K562 (cell line): ENCODE measurements at regions not wholly inside any gene's neighbourhood (a gene's known extent, or its start where the extent isn't known, plus 50 kb on each side); places are given as distances from the start of the nearest gene placed in this dataset.

Source experiments
- CBFA2T3 ChIP-seq: fragments of 450-650 bp; IDR thresholded peaks from 2 replicates; pipeline ENCODE4 v1.6.1; 2017
- FOSL1 ChIP-seq: fragments of 200-800 bp; sonication (Bioruptor generic); conservative IDR thresholded peaks from 2 replicates; pipeline ENCODE4 v1.6.1; 2016; ENCODE audit warnings: missing genetic modification characterization, missing compliant biosample characterization
- KAT2B ChIP-seq: IDR thresholded peaks from one replicate; pipeline ENCODE4 v1.6.1; 2012; ENCODE audit warnings: low read depth, mild to moderate bottlenecking, control low read depth, inconsistent platforms, low read length, moderate library complexity
- NR4A1 ChIP-seq, 2 experiments: fragments of 250-450 bp in 1 of 2; fragments of 450-650 bp in 1 of 2; sonication (Bioruptor Pico) in 1 of 2; IDR thresholded peaks; 2 replicates each; pipeline versions ENCODE4 v1.4.0 to v1.6.1; 2016 to 2020; ENCODE audit warnings: mild to moderate bottlenecking in 2 of 2, missing compliant biosample characterization in 1 of 2, missing genetic modification characterization in 1 of 2, moderate library complexity in 1 of 2
- RFX5 ChIP-seq: IDR thresholded peaks from 2 replicates; pipeline ENCODE4 v1.6.1; 2011; ENCODE audit warnings: low read depth, mild to moderate bottlenecking, improper control_type of control experiment, low read length
- SNRNP70 ChIP-seq: fragments of 200-400 bp; formaldehyde crosslinking; optimal IDR thresholded peaks from 2 replicates; pipeline ENCODE3; 2017; ENCODE audit warnings: low read depth, low read length
- ZC3H4 ChIP-seq: sonication (generic); formaldehyde crosslinking; IDR thresholded peaks from 2 replicates; pipeline ENCODE4 v1.9.0; 2021; ENCODE audit warnings: missing genetic modification reagents, borderline replicate concordance
- ZNF277 ChIP-seq: fragments of 250-450 bp; sonication (Bioruptor Pico); IDR thresholded peaks from 2 replicates; pipeline ENCODE4 v1.8.0; 2022; ENCODE audit warnings: inconsistent platforms, mild to moderate bottlenecking, moderate library complexity, borderline replicate concordance
- ZNF518B ChIP-seq: fragments of 250-450 bp; sonication (Bioruptor Pico); IDR thresholded peaks from 2 replicates; pipeline ENCODE4 v1.5.0; 2021; ENCODE audit warnings: mild to moderate bottlenecking, moderate library complexity
- ZSCAN32 ChIP-seq: fragments of 450-650 bp; formaldehyde crosslinking; IDR thresholded peaks from 2 replicates; pipeline ENCODE4 v1.4.0; 2020; ENCODE audit warnings: mild to moderate bottlenecking, moderate library complexity
- TF ChIP-seq, protein P1 (sequence below): sonication (generic); formaldehyde crosslinking; IDR thresholded peaks from 2 replicates; pipeline ENCODE4 v1.8.0; 2023; ENCODE audit warnings: mild to moderate bottlenecking, missing genetic modification reagents

DNA sequence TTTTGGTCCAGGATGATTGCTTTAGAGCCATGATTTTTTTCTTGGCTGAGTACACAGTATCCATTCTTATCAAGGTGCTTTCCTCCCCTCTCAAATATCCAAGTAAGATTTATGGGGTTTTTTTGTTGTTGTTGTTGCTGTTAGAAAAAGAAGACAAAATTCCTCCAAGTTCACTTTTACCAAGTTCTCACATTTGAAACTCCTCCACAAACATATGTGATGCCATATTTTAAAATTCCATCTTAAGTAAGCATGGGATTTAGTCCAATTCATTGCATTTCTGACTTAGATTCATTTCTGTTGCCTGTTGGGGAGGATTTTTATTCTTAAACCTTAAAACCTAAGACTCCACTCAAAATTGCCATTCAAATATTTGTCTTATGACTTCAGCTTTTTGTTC is 128.6 kb upstream of the SPATA12 start (continued):
- TF ChIP-seq, protein P1, sequence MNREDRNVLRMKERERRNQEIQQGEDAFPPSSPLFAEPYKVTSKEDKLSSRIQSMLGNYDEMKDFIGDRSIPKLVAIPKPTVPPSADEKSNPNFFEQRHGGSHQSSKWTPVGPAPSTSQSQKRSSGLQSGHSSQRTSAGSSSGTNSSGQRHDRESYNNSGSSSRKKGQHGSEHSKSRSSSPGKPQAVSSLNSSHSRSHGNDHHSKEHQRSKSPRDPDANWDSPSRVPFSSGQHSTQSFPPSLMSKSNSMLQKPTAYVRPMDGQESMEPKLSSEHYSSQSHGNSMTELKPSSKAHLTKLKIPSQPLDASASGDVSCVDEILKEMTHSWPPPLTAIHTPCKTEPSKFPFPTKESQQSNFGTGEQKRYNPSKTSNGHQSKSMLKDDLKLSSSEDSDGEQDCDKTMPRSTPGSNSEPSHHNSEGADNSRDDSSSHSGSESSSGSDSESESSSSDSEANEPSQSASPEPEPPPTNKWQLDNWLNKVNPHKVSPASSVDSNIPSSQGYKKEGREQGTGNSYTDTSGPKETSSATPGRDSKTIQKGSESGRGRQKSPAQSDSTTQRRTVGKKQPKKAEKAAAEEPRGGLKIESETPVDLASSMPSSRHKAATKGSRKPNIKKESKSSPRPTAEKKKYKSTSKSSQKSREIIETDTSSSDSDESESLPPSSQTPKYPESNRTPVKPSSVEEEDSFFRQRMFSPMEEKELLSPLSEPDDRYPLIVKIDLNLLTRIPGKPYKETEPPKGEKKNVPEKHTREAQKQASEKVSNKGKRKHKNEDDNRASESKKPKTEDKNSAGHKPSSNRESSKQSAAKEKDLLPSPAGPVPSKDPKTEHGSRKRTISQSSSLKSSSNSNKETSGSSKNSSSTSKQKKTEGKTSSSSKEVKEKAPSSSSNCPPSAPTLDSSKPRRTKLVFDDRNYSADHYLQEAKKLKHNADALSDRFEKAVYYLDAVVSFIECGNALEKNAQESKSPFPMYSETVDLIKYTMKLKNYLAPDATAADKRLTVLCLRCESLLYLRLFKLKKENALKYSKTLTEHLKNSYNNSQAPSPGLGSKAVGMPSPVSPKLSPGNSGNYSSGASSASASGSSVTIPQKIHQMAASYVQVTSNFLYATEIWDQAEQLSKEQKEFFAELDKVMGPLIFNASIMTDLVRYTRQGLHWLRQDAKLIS (CRISPR knock-in tag), result no peak
- TF ChIP-seq CBFA2T3 (no peak), ZNF518B (CRISPR knock-in tag) (no peak), ZNF277 (CRISPR knock-in tag) (no peak), KAT2B (no peak), RFX5 (no peak), FOSL1 (no peak), SNRNP70 (no peak), NR4A1 (CRISPR knock-in tag; IDR thresholded peaks at IDR 0.05) (no peak), NR4A1 (tag; IDR thresholded peaks at IDR 0.05) (no peak), ZSCAN32 (no peak), ZC3H4 (no peak)
